NB4 (cell line): ENCODE measurements at regions not wholly inside any gene's neighbourhood (a gene's known extent, or its start where the extent isn't known, plus 50 kb on each side); places are given as distances from the start of the nearest gene placed in this dataset.

Source experiments
- POLR2A ChIP-seq: IDR thresholded peaks from 2 replicates; pipeline ENCODE4 v1.6.1; 2011; ENCODE audit warnings: mild to moderate bottlenecking; ENCODE audit not compliant: insufficient read length; ENCODE audit errors: extremely low read depth
- TF ChIP-seq, protein P1 (sequence below): IDR thresholded peaks from one replicate; pipeline ENCODE4 v1.5.1; 2012; ENCODE audit warnings: low read depth, low read length

DNA sequence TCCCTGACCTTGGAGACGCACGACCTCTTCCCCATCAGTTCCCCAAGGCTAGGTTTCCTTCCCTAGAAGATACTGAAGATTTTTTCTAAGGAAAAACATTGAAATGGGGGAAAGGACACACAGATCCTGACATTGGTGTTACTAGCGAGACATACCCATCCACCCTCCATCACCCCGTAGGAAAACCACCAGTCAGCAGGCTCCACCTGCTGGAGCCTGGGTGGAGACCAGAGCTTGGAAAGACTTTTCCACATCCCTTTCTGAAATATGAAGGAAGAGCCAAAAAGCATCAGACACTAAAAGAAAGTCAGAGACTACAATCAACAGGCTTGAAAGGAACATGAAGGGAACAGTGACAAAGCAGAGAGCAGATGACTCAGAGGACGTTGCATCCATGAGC is 638.0 kb downstream of the IRX1 start:
- TF ChIP-seq, protein P1, sequence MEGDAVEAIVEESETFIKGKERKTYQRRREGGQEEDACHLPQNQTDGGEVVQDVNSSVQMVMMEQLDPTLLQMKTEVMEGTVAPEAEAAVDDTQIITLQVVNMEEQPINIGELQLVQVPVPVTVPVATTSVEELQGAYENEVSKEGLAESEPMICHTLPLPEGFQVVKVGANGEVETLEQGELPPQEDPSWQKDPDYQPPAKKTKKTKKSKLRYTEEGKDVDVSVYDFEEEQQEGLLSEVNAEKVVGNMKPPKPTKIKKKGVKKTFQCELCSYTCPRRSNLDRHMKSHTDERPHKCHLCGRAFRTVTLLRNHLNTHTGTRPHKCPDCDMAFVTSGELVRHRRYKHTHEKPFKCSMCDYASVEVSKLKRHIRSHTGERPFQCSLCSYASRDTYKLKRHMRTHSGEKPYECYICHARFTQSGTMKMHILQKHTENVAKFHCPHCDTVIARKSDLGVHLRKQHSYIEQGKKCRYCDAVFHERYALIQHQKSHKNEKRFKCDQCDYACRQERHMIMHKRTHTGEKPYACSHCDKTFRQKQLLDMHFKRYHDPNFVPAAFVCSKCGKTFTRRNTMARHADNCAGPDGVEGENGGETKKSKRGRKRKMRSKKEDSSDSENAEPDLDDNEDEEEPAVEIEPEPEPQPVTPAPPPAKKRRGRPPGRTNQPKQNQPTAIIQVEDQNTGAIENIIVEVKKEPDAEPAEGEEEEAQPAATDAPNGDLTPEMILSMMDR: no peak
- TF ChIP-seq POLR2A: no peak
